GM10266 (cell line): ENCODE measurements at regions not wholly inside any gene's neighbourhood (a gene's known extent, or its start where the extent isn't known, plus 50 kb on each side); places are given as distances from the start of the nearest gene placed in this dataset.

Source experiments
- DNase-seq: peaks from one replicate; pipeline ENCODE4 v3.0.0; 2012; ENCODE audit errors: extremely low spot score
- CTCF ChIP-seq: IDR thresholded peaks from 2 replicates; pipeline ENCODE4 v1.5.1; 2012; ENCODE audit warnings: mild to moderate bottlenecking, low read depth; ENCODE audit not compliant: control insufficient read depth, insufficient read depth; ENCODE audit errors: missing control alignments

DNA sequence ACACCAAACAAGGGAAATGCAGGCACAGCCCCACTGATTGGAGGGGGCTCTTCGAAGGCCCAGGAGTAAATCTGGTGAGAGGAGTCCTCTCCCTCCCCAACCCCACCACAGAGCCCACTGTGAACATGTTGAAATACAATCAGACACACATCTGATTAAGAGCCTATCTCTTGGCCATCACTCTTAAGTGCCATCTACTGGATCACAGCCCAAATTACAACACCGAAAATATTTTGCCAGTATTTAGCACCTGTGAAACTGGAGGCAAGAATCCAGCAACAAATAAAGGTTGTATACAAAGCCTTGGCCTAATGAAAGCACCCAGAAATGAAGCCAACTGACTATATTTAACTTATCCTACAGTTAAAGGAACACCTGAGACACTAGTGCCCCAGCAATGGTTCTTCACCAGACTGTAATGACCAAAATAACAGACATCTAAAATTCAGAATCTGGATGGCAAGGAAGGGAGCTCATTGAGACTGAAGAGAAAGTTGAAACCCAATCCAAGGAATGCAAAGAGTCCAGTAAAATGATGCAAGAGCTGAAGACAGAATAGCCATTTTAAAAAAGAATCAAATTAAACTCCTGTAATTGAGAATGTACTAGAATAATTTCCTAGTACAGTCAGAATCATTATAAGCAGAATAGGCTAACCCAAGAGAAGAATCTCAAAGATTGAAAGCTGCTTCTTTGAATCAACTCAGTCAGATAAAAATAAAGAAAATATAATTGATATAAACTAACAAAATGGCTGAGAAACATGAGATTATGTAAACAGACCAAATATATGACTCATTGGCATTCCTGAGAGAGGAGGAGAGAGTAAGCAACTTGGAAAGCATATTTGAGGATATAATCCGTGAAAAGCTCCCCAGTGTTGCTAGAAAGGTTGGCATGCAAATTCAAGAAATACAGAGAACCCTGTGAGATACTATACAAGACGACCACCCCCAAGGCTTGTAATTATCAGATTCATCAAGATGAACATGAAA is 1117.0 kb downstream of the FLRT2 start:
- TF ChIP-seq CTCF, result no peak
- DNase-seq, result no peak

DNA sequence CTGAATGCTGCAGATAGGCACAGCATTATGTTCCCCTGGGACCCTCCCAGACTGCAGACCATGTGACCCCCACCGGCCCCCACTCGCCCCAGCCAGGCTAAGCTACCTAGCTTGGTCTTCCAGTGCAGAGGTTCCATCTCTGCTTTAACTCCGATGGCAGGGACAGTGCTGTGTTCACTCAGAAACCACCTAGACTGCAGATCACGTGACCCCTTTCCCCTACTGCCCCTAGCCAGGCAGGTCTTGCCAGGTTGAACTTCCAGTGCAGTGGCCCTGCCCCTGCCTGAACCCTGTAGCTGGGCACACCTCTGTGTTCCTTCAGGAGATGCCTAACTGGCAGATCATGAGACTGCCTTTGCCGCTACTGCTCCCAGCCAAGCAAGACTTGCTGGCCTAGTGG is 1116.2 kb downstream of the FLRT2 start:
- TF ChIP-seq CTCF, result no peak
- no peak for DNase-seq

- TF ChIP-seq CTCF, result no peak
- no peak for DNase-seq
These were observed 1111.4 kb downstream of the FLRT2 start for GRCh38 chr14:86641310-86641709.

GRCh38 chr14:86640288-86640687 is 1110.3 kb downstream of the FLRT2 start:
- no peak for DNase-seq
- TF ChIP-seq CTCF, result no peak

GRCh38 chr14:86639666-86640065 is 1109.7 kb downstream of the FLRT2 start:
- no peak for DNase-seq
- no peak for TF ChIP-seq CTCF

DNA sequence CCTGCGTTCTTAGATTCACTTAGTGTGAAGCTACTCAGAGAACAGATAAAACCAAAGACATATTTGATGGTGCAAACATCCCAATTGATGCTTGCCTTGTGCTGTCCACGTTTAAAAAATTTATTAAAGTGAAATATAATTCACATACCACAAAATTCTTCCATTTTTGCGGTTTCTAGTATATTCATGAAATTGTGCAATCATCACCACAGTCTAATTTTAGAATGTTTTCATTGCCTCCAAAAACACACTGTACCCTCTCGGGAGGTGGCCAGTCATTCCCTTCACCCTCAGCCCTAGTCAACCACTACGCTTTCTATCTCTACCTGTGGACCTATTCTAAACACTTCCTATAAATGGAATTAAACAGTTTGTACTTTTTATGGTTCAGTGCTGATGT is 1109.2 kb downstream of the FLRT2 start:
- no peak for TF ChIP-seq CTCF
- DNase-seq, result no peak

DNA sequence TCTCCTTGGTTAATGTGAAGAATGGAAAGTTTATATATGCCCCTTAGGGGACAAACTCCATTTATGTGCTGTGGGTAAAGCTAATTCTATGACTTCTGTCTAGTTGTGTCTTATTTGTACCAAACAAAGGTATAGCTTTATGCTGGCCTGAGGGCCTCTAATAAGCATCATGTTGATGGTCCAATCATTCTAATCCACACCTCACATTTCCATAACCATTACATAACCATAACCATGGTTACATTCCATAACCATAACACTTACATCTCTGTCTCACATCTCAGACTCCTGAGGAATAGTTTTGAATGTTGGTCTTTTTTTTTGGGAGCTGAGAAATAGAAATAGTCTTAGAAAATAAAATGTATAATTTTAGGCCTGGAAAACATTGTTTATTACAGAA is 1097.1 kb downstream of the FLRT2 start:
- TF ChIP-seq CTCF, result no peak
- no peak for DNase-seq
